GM19193 (cell line): ENCODE measurements at regions not wholly inside any gene's neighbourhood (a gene's known extent, or its start where the extent isn't known, plus 50 kb on each side); places are given as distances from the start of the nearest gene placed in this dataset.

Experiments used
- POLR2A ChIP-seq: IDR thresholded peaks from 4 replicates; pipeline ENCODE4 v1.6.1; 2011; ENCODE audit not compliant: insufficient read depth, insufficient read length; ENCODE audit errors: extremely low read depth

DNA sequence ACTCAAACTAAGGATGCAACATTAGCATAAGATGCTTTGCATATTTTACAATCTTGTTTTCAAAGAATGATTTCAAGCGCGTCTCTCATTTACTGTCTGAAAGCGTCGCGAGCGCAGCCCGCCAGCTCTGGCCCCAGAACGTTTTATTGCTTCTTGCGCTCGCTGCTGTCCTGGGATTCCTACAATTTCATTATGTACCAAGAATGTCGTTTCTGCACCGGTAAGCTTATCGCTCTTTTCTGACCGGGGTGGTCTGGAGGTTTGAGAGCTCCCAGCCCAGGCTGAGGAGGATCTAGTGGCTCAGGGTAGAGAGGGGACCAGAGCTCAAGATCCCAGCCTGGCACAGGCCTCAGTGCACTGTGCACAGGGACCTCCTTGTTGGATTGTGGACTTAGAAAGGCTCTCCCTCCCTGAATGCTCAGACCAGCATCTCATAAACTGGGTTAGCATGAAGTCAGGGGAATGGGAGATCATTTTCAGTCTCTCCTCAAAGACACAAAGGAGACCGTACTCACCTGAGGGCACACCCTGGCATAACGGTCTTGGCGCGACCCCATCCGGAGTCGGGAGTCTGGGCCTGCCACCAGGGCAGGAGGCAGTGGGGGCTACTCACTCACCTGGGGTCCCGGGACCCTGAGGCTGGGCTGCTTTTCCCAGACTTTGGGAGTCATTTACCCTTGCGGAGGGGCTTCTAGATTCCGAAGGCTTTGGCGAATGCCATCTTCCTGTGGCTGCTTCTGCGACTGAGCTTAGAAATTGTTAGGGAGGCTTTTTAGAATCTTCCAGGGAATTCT lies 817.4 kb downstream of the BRD1 start:
- no peak for TF ChIP-seq POLR2A

DNA sequence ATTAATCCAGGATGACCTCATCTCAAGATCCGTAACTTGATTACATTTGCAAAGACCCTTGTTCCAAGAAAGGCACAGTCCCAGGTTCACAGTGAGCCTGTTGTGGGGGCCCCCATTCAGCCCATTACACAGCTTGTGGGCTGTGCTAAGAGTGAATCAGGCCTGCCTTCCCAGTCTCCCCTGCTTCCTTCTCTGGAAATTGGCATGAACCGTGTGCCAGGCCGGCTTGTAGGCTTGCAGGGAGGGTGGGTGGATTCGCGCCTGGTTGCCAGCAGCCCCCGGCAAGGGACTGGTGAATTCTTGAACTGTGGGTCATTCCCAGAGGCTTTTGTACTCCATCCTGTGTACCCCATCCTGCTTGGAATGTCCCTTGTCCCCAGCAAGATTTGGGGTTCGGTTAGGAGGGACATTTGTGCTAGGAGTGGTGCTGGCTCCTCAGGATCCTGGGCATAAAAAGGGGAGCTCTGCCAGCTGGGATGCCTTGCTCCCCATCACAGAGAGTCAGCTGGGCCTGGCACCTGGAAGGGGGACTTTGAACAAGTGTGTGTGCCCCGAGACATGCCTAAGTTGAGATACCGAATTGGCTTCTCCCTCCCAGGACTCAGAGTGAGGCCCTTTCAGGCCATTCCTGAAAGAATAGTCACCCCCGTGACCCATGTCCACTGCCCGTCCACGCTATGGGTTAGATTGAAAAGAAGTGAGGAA lies 818.2 kb downstream of the BRD1 start:
- no peak for TF ChIP-seq POLR2A

DNA sequence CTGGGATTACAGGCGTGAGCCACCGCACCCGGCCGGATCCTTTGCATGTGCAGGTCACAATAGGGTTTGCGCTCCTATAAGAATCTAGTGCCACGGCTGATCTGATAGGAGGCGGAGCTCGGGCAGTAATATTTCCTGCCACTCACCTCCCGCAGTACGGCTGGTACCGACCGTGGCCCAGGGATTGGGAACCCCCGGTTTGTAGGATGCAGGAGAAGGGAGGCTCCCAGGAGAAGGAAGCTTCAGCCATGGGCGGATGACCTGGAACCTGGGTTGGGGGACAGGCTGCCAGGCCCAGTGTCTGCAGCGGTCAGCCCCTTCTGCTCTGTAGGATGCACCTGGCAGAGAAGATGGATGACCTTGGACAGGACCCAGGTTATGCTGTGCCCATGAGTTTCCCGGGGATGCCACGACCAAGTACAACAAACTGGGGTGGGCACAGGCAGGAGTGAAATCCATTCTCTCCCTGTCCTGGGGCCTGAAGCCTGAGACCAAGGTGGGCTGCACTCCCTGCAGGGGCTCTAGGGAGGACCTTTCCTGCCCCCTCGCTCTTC lies 818.9 kb downstream of the BRD1 start:
- no peak for TF ChIP-seq POLR2A

DNA sequence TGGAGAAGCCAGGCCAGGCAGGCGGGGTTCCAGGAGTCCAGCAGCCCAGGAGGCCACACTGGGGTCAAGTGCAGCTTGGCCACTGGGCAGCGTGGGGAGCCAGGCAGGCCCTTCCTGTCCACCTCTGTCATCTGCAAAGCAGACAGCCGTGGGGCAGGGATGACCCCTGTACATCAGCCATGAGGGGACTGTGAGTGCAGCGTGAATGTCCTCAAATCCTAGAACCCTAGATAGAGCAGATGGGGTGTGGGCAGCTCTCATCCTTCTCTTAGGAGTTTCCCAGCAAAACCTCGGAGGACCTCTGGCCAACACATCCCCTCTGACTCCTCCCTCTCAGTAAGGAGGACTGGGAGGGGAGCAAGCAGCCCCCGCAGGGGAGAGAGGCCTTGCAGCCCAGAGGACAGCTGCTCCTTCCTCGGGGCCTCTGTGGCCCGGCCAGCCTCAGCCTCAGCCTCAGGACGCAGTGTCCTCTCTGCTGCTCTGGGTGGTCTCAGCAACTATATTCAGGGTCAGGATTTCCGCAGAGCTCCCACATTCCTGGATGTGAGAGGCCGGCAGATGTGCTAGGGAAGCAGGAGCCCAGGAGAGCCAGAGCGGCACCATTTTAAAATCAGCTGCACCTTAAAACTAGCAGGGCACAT lies 820.5 kb downstream of the BRD1 start:
- no peak for TF ChIP-seq POLR2A

DNA sequence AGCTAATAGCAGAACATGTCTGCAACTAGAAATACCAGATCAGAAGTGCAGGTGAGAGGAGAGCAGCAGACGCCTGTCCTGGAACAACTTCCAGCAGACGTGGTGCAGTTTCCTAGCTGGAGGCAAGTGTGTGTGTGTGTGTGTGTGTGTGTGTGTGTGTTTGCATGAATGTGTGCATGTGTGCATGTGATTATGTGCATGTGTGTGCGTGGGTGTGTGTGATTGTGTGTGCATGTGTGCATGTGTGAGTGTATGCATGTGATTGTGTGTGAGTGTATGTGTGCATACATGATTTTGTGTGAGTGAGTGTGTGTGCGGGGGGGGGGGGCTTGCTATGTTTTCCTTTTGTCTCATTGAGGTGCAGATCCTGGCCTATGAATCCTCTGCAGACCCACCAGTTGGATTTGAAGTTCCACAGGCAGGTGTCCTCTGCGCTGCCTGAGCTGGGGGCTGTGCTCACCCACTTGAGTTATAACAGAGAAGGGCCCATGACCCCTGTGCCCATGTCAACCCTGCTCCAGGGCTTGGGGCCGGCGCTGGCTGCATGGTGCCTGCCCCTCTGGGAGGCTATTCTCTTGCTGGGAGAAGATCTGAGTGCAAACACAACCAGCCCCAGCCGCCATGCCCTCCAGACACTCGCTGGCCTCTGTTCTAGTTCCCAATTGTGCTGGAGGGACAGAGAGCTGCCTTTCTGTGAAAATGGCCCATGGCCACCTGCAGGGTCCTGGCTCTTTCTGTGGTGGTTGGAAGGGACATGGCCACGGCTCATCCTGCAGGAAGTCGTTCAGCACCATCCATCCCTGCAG lies 821.3 kb downstream of the BRD1 start:
- no peak for TF ChIP-seq POLR2A

DNA sequence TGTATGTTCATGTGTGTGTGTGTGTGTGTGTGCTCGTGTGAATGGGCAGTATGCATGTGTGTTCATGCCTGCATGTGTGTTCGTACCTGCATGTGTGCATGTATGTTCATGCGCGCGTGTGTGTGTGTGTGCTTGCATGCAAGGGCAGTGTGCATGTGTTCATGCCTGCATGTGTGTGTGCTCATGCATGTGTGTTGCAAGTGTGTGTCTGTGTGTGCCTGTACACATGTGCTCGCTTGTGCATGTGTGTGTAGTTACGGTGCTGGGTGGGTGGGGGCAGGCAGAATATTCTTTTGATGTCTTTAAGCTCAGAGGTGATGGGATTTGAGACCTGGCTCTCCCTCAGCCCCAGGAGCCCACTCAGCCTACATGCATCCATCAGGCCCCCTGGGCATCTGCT lies 822.1 kb downstream of the BRD1 start:
- no peak for TF ChIP-seq POLR2A

DNA sequence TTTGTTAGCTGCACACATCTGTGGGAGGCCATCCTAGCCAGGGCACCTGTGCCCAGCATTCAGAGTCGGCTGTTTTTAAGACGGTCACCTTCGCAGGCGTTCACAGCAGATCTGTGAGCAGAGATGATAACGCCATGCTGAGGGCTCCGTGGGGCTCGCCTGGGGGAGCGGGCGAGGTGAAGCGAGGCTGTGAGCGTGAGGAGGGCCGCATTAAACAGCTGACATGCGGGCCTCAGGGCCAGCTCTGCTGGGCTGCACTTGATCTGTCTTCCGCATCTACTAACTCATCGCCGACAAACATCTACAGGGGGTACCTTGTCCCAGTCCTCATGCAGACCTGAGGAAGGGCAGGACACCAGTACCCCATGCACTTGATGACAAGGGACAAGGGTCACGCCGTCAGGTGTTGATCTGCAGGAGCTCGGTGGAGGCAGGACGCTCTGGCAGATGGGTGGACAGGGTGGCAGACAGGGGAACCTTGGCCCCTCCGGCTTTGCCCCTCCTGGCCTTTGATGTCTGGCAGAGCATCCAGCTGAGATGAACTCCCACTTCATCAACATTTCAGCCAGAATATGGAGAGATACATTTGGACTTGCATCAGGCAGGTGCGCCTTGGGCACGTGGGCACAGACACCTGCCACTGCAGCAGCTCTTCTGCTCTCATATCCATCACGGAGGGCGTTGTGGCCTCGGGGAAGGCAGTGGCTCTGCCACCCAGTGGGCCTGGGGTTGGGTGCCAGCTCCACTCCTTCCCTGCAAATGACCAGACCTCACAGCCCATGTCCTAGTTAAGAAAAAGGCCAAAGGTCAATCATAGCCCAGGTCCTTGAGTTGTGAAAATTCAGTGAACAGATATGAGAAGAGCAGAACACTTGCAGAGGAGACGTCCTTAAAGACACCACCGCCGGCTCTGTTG lies 822.9 kb downstream of the BRD1 start:
- TF ChIP-seq POLR2A = no peak

DNA sequence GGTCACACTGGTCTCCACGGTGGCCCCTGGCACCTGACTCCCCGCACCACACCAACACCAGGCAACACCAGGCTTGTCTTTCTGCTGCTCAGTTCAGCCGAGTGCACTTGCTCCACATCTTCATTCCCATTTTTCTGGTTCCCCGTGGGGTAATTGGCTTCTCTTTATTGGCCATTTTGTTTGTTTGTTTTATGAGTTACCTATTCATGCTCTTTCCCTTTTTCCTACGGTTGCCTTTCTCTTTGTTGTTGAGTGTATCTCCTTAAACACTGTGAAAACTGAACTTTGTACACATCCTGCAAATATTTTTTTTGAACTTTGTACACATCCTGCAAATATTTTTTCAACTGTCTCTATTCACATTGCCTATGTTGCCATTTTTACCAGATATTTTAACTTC lies 834.0 kb downstream of the BRD1 start:
- TF ChIP-seq POLR2A = no peak

DNA sequence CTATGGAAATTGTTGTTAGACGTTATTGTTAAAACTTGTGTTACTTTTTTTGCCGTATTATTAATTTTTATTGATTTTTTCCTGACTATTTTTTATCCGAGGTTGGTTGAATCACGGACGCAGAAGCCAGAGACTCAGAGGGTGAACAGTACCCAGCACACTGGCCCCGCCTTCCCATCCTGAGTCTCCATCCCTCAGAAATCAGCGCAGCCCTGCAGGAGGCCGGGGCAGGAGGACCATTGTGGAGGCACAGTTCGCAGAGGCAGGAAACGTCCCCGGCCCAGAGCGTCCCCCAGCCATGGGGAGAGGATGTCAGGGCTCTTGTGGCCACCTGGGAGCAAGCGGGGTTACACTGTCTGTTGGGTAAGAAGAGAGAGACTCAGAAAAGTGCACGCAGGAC lies 843.0 kb downstream of the BRD1 start:
- TF ChIP-seq POLR2A = no peak

DNA sequence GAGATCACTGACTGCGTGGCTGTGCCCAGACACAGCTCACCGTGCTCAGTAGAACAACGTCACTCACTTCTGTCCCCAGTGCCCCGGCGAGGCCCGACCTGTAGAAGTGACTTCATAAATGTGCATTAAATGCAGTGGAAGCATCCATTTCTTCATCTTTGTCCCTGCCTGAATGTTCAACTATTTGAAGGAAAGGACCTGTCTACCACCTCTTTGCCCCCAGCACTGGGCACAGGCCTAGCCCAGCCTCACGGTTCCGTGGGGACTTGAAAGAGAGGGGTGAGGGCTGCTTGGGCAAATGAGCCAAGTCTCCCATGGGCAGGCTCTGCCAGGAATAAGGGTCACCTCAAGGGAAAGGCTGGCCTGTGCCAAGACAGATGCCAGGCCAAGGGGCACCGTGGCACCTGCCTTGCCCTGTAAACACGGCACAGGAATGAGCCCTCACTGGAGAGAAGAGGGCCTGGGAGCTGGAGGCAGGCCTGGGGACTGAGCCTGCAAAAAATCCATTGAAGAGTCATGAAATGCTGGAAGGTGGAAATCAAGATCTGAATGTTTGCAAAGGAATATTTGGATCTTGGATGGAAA lies 845.3 kb downstream of the BRD1 start:
- TF ChIP-seq POLR2A = no peak

DNA sequence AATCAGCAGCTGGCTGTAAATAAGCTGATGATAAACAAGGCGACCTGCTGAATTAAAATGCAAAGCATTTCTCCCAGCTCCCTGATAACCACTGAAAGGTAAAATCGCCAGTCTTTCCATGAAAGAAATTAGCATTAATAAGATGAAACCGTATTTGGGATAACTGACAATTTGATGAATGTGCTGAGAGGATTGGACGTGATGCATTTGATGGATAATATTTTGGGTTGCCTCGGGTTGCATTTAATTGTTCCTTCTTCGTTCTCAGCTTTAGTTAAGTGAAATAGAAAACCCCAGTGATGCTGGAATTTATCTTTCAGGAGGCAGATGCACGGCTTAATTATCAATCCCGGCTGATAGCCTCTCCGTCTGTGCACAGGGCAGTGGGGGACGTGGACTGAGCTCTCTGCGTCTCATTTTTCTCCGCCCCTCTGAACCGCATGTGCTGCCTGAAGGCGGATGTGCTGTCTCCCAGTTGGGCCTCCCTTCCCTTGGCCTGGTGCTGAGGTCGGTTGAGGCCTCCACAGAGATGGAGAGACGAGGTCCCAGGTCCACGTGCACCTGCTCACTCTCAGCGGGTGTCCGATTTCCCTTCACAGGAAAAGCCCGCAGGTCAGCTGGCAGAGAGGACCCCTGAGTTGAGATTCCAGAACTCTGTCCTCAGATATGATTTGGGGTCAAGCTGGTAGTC lies 846.2 kb downstream of the BRD1 start:
- TF ChIP-seq POLR2A = no peak

DNA sequence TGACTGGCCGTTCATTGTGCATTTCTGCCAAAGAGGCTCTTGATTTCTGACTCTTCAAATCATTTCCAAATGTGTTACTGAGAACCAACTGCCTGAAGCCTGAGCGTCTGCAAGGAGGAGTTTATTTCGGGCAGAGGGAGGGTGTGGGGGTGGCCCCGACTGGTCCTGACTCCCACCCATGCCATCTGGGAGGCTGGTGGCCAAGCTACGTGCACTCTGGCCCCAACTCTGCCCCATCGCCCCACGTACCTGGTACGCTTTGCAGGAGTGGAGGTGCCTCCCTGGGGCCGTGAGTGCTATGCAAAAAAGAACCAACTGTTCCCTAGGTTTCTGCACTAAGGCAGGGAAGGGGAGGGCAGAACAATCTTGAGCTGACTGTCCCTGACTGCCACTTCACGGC lies 846.8 kb downstream of the BRD1 start:
- TF ChIP-seq POLR2A = no peak

DNA sequence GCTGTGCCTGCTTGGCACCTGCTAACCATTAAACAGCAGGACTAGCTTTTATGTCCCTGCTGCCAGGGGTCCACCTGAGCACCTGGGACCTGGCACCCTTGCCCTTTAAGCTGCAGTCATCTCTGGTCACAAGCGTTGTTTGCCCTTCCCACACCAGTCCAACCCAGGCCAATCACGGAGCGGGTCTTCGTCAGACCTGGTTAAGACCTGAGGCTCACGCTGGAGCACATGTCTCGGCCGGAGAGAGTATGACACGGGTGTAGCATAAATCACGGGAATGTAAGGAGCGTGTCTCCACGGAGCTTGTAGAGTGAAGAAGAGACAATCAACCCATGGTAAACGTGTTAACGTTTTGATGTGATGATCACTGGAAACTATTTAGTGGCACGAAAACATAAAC lies 847.3 kb downstream of the BRD1 start:
- TF ChIP-seq POLR2A = no peak
